Mucosa of descending colon (tissue), 3 donors: ENCODE measurements at regions not wholly inside any gene's neighbourhood (a gene's known extent, or its start where the extent isn't known, plus 50 kb on each side); places are given as distances from the start of the nearest gene placed in this dataset.
A peak's percentile ranks its signal among the peaks of the same experiment; 100 is the strongest.

Source experiments
- ATAC-seq: fragments of 200-7000 bp; cut with Tn5 transposase; one replicate; pipeline ENCODE4 v1.9.1; 2020; ENCODE audit warnings: mild to moderate bottlenecking, moderate library complexity
- DNase-seq, 3 donors: peaks; one replicate each; pipeline ENCODE4 v3.0.0-alpha.2; 2020
- H3K36me3 ChIP-seq: fragments of 200-600 bp; one replicate; pipeline ENCODE4 v1.8.0; 2021; ENCODE audit warnings: low read depth, mild to moderate bottlenecking
- H3K4me1 ChIP-seq: fragments of 200-600 bp; one replicate; pipeline ENCODE4 v1.8.0; 2021; ENCODE audit warnings: low read depth, mild to moderate bottlenecking
- H3K4me3 ChIP-seq: fragments of 200-600 bp; one replicate; pipeline ENCODE4 v1.8.0; 2021; ENCODE audit warnings: mild to moderate bottlenecking
- H3K9me3 ChIP-seq: fragments of 200-600 bp; one replicate; pipeline ENCODE4 v1.8.0; 2021; ENCODE audit warnings: mild to moderate bottlenecking
- CTCF ChIP-seq: fragments of 200-600 bp; IDR thresholded peaks from one replicate; pipeline ENCODE4 v1.8.0; 2022; ENCODE audit warnings: antibody characterized with exemption, mild to moderate bottlenecking
- intact Hi-C, 2 donors: fragments of 100-400 bp; cut with DNase I in 1 of 2; cut with micrococcal nuclease in 1 of 2; formaldehyde crosslinking; loops; one replicate each; pipeline versions ENCODE4 v1.11.0 to v1.11.1; 2022; cut with DNase I, micrococcal nuclease
- donor health status: DM: no; HTN: no; CAD: no; lungs with moderate emphysema.
- donor health status: DM: no; HTN: no; CAD: no.
- donor health status: DM: no; HTN: yes; CAD: no.

GRCh38 chr2:48912110-48912509 is 156.6 kb upstream of the LHCGR start:
- no peaks in the 10 kb centered on the region for H3K9me3 ChIP-seq
- no peak overlapping the region for H3K4me3 ChIP-seq
- intact Hi-C loops, result no loop called here
- TF ChIP-seq CTCF, result no peak
- DNase-seq (no peak), ATAC-seq (no peak)
- no peaks in the 10 kb centered on the region for H3K4me1 ChIP-seq
- H3K36me3 ChIP-seq, result no peaks in the 10 kb centered on the region

GRCh38 chr2:48910961-48911360 is 155.4 kb upstream of the LHCGR start:
- Histone ChIP-seq H3K36me3 (no peaks in the 10 kb centered on the region), H3K9me3 (no peaks in the 10 kb centered on the region), H3K4me3 (no peak overlapping the region), H3K4me1 (no peaks in the 10 kb centered on the region)
- DNase-seq (no peak), ATAC-seq (no peak)
- intact Hi-C loops, result no loop called here
- no peak for TF ChIP-seq CTCF

- DNase-seq, result no peak
- TF ChIP-seq CTCF, result no peak
- ATAC-seq, result no peak
- H3K4me3 ChIP-seq, result no peak overlapping the region
- intact Hi-C loops, result no loop called here
- H3K9me3 ChIP-seq, result no peaks in the 10 kb centered on the region
- no peaks in the 10 kb centered on the region for H3K4me1 ChIP-seq
- no peaks in the 10 kb centered on the region for H3K36me3 ChIP-seq
These were observed 151.1 kb upstream of the LHCGR start for GRCh38 chr2:48906633-48907032.

- DNase-seq, result peak in 1 of 3 donors; percentile 12
These were observed 150.2 kb upstream of the LHCGR start for GRCh38 chr2:48905696-48906095.

GRCh38 chr2:48902521-48902920 is 147.0 kb upstream of the LHCGR start:
- ATAC-seq (no peak), DNase-seq (no peak)
- Histone ChIP-seq H3K4me1 (no peaks in the 10 kb centered on the region), H3K4me3 (no peak overlapping the region), H3K36me3 (no peaks in the 10 kb centered on the region), H3K9me3 (no peaks in the 10 kb centered on the region)
- TF ChIP-seq CTCF, result no peak
- intact Hi-C loops, result no loop called here

More at GRCh38 chr2:48905696-48906095, 150.2 kb upstream of the LHCGR start:
- intact Hi-C loops, result no loop called here
- H3K9me3 ChIP-seq, result no peaks in the 10 kb centered on the region
- H3K36me3 ChIP-seq, result no peaks in the 10 kb centered on the region
- no peak for ATAC-seq
- TF ChIP-seq CTCF, result no peak
- H3K4me1 ChIP-seq, result no peaks in the 10 kb centered on the region
- no peak overlapping the region for H3K4me3 ChIP-seq

- Histone ChIP-seq H3K4me3 (no peak overlapping the region), H3K36me3 (no peaks in the 10 kb centered on the region), H3K9me3 (no peaks in the 10 kb centered on the region), H3K4me1 (no peaks in the 10 kb centered on the region)
- intact Hi-C loops, result no loop called here
- no peak for DNase-seq
- TF ChIP-seq CTCF, result no peak
- no peak for ATAC-seq
These were observed 145.9 kb upstream of the LHCGR start for GRCh38 chr2:48901416-48901815.
